ENCODE measurements at regions not wholly inside any gene's neighbourhood (a gene's known extent, or its start where the extent isn't known, plus 50 kb on each side); places are given as distances from the start of the nearest gene placed in this dataset.

GRCh38 chr14:71833476-71833875 lies 98.8 kb upstream of the RGS6 start:
- ATAC-seq (no peak), DNase-seq (ENCODE audit: low spot score) (no peak)
- no peak overlapping the region for H3K4me3 Mint-ChIP-seq
- H3K4me1 Mint-ChIP-seq: peaks cover 18% of the 10 kb centered on the region
- CTCF ChIA-PET: interaction anchor here (2.9 kb wide), 1 partner anchor 22 kb away, joined by 17 read pairs; no protein-coding TSS in a partner anchor
- POLR2A ChIA-PET: interaction anchor here (0.6 kb wide), 1 partner anchor 36 kb away, joined by 6 read pairs; no protein-coding TSS in a partner anchor
- TF ChIP-seq USF1 (CRISPR knock-in tag; IDR thresholded peaks at IDR 0.05): no peak
- TF ChIP-seq AR (CRISPR knock-in tag; IDR thresholded peaks at IDR 0.05): no peak
- TF ChIP-seq OVOL2 (CRISPR knock-in tag; IDR thresholded peaks at IDR 0.05; ENCODE audit: borderline replicate concordance): no peak
- TF ChIP-seq ARID4B (CRISPR knock-in tag; IDR thresholded peaks at IDR 0.05; ENCODE audit: borderline replicate concordance): no peak
- TF ChIP-seq ZNF425 (CRISPR knock-in tag; conservative IDR thresholded peaks at IDR 0.05): no peak
- no peak for TF ChIP-seq ZNF263 (CRISPR knock-in tag; IDR thresholded peaks at IDR 0.05; ENCODE audit: low read depth)
- no peak for TF ChIP-seq ZNF317 (CRISPR knock-in tag; IDR thresholded peaks at IDR 0.05; ENCODE audit: borderline replicate concordance, low read depth)
- no peak for TF ChIP-seq ATF1 (CRISPR knock-in tag; IDR thresholded peaks at IDR 0.05)
- no peak for TF ChIP-seq ZNF532 (CRISPR knock-in tag; IDR thresholded peaks at IDR 0.05; ENCODE audit: borderline replicate concordance)
- TF ChIP-seq SMAD4 (CRISPR knock-in tag; IDR thresholded peaks at IDR 0.05): no peak
- H3K36me3 Mint-ChIP-seq: peaks cover 19% of the 10 kb centered on the region
- peaks cover 25% of the 10 kb centered on the region for H3K9me3 Mint-ChIP-seq
- no peaks in the 10 kb centered on the region for H3K27me3 Mint-ChIP-seq (ENCODE audit: low read depth)
- no peak overlapping the region for H3K27ac Mint-ChIP-seq

Measured in WTC11 (cell line).